ENCODE measurements at regions not wholly inside any gene's neighbourhood (a gene's known extent, or its start where the extent isn't known, plus 50 kb on each side); places are given as distances from the start of the nearest gene placed in this dataset.
"Not testable (repeated sequence)": the region's sequence is repeated elsewhere in the genome, so short reads cannot be mapped to it uniquely, and the experiment has no call there.

DNA sequence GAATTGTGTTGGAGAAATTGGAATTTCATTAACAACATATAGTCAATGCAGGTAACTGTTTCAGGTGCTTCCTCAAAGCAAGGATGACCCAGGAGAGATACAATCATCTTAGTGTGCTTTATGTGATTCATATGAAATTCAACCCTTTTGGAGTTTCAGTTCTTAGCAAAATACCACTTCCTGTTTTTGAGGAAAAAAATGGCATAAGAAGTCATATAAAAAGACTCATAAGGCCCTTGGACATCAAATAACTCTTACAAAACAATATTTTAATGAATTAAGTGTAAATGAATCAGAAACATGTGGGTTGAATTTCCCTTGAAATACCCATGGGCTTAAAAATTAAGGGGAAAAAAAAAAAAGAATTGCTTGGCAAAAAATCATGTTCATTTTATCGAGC, 926.6 kb downstream of the LTN1 start:
- ATAC-seq (no peak), DNase-seq (ENCODE audit: low spot score) (no peak)

GRCh38 chr21:28063241-28064216, 929.1 kb downstream of the LTN1 start:
- ATAC-seq = no peak

GRCh38 chr21:28052956-28053355, 939.7 kb downstream of the LTN1 start:
- not testable (repeated sequence) for DNase-seq (ENCODE audit: low spot score); ATAC-seq

More at GRCh38 chr21:28063241-28064216, 929.1 kb downstream of the LTN1 start:
- DNase-seq (ENCODE audit: low spot score) = no peak

DNA sequence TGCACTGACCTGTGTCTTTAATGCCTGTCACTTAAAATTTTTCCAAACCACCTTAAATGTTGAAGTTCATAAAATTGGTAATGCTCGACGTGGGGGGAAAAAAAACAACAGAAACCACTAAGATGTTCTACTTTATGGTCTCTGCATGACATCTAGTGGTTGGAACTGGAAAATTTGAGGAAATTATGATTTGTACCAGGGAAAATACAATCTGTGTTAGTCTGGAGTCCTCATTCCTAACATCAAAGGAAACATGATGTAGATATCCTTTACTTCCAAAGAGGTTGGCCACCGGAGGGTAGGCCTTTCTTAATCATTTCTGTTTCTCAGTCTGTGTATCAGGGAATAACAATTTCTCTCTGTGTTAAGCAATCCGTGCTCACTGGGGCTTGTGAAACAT, 941.0 kb downstream of the LTN1 start:
- ATAC-seq = peak; percentile 91
- DNase-seq (ENCODE audit: low spot score) = not testable (repeated sequence)

GRCh38 chr21:28035692-28036091, 957.0 kb downstream of the LTN1 start:
- not testable (repeated sequence) for ATAC-seq; DNase-seq (ENCODE audit: low spot score)

- ATAC-seq; DNase-seq (ENCODE audit: low spot score): not testable (repeated sequence)
These were observed 957.8 kb downstream of the LTN1 start for GRCh38 chr21:28034916-28035315.

DNA sequence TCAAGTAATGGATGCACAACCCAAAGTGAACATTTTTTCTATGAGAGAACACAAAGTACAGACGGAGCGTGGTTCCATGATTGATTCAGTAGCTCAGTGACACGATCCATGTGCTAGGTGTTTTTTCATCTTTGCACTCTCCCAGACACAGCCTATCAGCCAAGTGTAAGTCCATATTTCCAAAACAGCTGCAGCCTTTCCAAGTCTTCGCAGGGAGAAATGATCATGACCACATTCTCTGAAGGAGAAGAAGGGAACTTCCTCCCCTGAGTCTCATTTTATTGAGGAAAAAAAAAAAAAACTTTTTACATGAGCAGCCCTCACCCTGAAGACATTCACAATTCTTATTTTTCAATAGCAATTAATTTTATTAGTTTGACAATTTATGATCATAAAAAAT, 958.3 kb downstream of the LTN1 start:
- ATAC-seq; DNase-seq (ENCODE audit: low spot score): not testable (repeated sequence)

GRCh38 chr21:28032652-28033051, 960.0 kb downstream of the LTN1 start:
- not testable (repeated sequence) for DNase-seq (ENCODE audit: low spot score); ATAC-seq

DNA sequence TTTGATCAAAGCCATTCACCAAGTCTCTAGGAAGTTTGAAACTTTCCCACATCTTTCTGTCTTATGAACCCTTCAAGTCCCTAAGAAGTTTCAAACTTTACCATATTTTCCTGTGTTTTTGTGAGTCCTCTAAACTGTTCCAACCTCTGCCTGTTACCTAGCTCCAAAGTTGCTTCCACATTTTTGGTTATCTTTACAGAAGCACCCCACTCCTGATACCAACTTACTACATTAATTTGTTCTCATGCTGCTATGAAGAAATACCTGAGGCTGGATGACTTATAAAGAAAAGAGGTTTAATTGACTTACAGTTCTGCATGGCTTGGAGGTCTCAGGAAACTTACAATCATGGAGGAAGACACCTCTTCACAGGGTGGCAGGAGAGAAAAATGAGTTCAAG, 961.6 kb downstream of the LTN1 start:
- not testable (repeated sequence) for ATAC-seq

DNA sequence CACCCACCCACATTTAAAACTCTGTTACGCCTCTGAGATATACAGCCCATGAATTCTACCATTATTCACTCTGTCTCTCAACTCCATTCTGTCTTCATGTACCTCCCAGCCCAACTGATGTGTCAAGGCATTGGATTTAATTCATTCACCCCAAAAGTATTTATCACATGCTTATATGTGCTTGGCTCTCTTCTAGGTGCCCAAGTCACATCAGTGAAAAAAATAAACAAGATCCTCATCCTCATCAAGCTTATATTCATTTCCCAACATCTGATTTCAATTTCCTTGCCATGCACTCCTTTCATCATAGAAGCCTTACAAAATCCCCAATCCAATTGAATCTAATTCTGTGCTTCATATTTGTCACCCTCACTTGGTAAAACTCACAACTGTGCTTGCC, 967.6 kb downstream of the LTN1 start:
- ATAC-seq (no peak), DNase-seq (ENCODE audit: low spot score) (no peak)

More for the DNA sequence above, 961.6 kb downstream of the LTN1 start:
- not testable (repeated sequence) for DNase-seq (ENCODE audit: low spot score)

DNA sequence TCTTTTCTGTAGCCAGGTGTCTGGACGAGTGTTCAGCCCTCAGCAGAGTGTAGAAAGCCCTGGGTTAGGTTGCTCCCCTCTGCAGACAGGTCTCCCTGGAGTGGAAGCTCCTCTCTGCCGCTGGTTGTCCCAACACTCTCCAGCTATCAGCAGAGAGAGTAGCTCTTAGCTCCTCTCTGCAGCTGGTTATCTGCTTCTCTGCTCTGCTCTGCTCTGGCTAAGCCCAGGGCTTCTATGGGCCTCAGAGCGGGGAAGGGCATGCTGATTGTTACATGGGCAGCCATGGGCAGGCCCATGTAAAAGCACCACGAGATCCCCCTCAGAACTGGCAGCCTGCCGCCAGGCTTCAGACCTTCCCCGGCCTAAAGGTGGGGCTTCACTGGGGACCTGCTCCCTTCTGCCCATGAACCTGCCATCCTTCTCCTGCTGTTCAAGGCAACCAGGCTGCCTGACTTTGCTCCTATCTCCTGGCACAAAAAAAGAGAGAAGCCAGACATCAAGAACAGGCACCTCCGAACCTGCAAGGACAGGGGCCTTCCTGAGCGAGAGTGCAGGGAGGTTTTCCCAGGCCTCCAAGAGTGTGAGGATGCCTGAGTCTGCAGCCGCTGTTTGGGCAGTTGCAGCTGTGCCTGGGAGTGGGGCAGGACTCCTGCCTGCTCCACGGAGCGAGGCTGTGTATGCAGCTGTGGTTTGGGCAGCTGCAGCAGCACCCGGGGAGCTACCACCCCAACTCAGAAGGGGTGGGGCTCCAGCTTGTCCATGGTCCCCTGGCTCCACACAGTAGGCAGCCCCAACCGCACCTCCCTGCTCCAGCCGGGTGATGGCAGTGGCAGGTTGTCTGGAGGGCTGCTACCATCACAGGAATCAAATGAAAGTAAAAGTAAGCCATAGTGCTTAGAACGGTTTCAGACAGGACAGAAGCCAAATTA, 973.7 kb downstream of the LTN1 start:
- ATAC-seq = peak; percentile 74
- DNase-seq (ENCODE audit: low spot score) = no peak

GRCh38 chr21:28018213-28018612, 974.5 kb downstream of the LTN1 start:
- DNase-seq (ENCODE audit: low spot score) (no peak), ATAC-seq (no peak)

DNA sequence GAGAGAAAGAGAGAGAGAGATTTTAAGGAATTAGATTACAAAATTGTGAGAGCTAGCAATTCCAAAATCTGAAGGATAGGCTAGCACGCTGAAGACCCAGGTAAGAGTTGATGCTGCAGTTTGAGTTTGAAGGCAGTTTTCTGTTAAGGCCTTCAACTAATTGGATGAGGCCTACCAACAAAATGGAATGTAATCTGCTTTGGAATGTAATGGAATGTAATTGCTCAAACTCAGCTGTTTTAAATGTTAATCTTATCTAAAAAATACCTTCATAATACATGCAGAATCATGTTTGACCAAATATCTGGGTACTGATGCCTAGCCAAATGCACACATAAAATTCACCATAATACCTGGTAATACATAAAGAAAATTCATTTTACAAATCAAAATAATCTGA, 976.1 kb downstream of the LTN1 start:
- DNase-seq (ENCODE audit: low spot score) (no peak), ATAC-seq (no peak)

DNA sequence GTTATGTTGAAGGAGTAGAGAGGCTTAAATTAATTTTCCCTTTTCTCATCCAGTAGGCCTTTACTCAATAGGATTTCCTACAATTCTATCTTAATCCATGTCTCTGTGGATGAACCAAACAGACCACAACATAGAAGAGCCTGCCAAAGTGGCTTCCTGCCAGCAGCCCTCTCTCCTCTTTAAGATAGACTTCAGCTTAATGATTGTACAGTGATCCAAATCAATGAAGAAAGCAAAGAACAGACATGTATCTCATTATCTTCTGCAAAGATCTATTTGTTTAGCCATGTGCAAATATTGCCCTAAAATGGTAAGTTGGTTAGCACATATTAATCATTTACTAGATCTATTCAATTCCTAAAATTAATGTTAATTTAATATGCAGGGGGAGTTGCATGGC, 979.6 kb downstream of the LTN1 start:
- not testable (repeated sequence) for DNase-seq (ENCODE audit: low spot score)
- peak; percentile 82 for ATAC-seq

DNA sequence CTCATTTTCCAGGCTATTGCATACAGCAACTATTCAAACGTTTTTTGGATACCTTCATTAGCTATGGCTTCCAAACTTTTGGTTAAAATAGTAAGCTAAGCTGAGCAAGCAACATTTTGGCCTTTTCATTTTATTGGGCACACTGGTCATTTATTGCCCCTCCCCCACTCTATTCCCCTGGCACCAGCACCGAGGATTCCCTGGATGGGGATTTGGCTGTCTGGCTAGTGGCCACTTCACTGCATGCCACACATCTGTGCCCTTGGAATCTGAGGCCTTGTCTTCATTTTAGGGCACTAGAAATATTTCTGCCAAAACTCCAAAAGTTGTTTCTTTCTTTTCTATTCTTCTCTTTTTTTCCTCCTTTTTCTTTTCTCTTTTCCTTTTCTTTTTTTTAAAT, 980.7 kb downstream of the LTN1 start:
- peak; percentile 77 for ATAC-seq
- DNase-seq (ENCODE audit: low spot score) = not testable (repeated sequence)

GRCh38 chr21:28008245-28008644, 984.4 kb downstream of the LTN1 start:
- ATAC-seq; DNase-seq (ENCODE audit: low spot score): not testable (repeated sequence)

GRCh38 chr21:28003627-28004026, 989.0 kb downstream of the LTN1 start:
- not testable (repeated sequence) for ATAC-seq; DNase-seq (ENCODE audit: low spot score)

DNA sequence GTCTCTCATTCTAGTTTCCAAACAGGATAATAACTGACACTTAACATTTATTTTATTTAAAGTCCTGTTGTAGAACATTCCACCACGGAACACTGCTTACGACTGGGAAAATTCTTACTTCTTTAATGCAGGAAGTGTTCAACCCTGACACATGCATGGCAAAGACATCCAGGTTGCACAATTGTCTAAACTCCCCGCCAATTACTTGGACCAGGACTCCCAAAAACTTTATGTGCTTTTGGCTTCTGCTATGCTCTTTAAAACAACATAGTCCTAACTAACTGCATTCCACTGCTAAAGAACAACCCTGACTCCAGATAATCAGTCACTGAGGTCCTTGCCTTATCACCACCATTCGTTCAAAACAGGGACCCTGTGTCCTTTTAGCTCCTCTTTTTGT, 995.8 kb downstream of the LTN1 start:
- ATAC-seq; DNase-seq (ENCODE audit: low spot score): not testable (repeated sequence)

DNA sequence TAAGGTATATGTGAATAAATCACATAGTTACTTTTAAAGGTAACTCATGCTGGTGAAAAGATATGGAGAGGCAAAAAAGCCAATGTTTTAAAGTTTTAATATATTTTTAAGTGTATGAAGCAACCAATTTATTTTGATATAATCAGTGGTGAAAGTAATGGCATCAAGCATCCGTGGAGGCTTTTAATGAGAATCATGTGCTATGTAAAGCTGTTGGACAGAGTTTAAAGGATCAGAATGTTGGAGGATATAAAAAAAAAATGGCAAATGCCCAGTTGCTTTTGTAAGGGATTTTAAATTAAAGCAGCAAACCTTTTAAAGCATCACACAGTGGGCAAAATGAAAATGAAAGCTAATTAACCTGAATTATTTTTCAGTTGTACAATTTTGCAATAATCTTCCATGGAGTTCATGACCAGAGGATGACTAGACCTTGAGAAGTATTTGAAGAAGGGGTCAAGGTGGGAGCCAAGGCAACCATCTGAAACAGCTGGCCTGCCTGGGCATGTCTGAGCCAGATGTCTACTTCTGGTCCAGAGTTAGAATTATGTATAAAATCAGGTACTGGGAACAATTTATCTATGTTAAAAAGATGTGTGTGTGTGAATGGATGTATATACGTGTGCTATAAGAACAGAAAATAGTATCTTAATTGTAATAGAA, 1007.9 kb downstream of the LTN1 start:
- DNase-seq (ENCODE audit: low spot score); ATAC-seq: not testable (repeated sequence)

DNA sequence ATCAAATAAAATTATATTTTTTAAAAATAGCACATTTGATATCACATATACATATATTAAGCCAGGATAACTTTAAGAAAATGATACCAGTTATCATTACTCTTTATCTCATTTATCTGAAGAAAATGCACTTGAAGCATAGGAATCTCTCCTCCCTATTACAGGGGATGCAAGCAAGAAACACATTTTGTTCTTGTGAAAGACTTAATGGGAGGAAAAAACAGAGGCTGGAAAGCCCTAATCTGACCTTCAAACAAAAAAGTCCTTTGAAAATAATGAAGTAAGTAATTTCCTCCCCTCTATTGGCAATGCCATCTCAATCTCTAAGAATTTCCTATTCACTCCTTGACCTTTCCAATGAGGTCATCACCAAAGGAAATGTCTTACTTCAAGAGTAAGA, 1012.6 kb upstream of the ADAMTS5 start:
- not testable (repeated sequence) for DNase-seq (ENCODE audit: low spot score); ATAC-seq
